ENCODE measurements at regions not wholly inside any gene's neighbourhood (a gene's known extent, or its start where the extent isn't known, plus 50 kb on each side); places are given as distances from the start of the nearest gene placed in this dataset.
"Not testable (repeated sequence)": the region's sequence is repeated elsewhere in the genome, so short reads cannot be mapped to it uniquely, and the experiment has no call there.

GRCh38 chr9:33623658-33624586 is 99.9 kb downstream of the ANKRD18B start:
- peak; percentile 84 for DNase-seq

- DNase-seq = not testable (repeated sequence)
Measured at GRCh38 chr9:33628318-33628717, 104.3 kb downstream of the ANKRD18B start.

DNA sequence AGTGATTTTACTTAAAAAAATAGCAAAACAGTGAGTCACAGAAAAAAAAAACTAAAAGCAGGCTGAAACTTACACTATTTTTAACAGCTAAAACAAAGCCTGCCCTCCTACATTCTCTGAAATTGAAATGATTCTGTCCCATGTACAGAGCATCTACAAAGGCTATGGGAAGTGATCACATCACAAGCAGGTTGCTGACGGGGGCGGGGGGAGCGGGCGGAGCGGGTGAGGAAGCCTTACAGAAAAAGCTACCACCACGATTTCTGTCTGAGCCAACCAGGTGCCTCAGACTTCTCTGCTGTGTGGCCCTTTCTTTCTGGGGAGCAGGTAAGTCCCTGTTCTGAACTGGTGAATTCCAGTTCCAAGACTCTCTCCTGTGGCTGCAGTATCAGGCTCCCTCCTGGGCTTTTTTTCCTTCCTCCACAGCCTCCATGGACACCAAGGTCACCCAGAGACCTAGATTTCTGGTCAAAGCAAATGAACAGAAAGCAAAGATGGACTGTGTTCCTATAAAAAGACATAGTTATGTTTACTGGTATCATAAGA is 104.9 kb downstream of the ANKRD18B start:
- DNase-seq = no peak

GRCh38 chr9:33633636-33634035 is 109.6 kb downstream of the ANKRD18B start:
- no peak for DNase-seq

DNA sequence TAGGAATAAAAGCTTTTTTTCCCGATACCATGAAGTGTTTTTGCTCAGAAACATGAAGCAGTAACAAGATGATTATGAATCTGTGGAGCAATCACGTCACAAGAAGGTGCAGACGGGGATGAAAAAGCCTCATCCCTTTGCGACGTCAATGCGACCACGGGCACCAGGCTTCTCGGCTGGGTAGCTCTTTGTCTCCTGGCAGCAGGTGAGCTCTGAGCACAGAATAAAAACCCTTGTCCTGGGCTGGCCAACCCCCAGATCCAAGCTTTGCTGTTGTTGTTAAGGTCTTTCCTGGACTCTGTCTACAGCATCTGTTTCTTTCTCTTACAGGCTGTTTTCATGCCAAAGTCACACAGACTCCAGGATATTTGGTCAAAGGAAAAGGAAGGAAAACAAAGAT is 113.8 kb downstream of the ANKRD18B start:
- DNase-seq = peak; percentile 62

DNA sequence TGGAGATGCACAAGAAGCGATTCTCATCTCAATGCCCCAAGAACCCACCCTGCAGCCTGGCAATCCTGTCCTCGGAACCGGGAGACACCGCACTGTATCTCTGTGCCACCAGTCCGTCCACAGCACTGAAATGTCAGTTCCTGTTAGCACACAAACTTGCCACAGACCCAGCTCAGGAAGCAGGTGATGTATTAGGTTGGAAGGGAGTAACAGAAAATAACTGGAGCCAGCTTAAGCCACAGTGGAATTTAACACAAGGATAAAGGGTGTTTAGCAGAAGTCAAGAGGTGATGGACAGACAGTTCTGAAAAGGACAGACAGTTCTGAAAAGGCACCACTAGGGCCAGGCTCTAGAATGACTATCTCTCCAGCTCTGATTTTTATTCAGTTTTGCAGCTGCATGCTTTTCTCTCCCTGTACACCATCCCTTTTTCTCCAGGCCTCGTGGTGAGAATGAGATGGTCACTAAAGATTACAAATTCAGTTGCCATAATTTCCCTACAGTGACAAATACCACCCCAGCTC is 114.4 kb downstream of the ANKRD18B start:
- no peak for DNase-seq

DNA sequence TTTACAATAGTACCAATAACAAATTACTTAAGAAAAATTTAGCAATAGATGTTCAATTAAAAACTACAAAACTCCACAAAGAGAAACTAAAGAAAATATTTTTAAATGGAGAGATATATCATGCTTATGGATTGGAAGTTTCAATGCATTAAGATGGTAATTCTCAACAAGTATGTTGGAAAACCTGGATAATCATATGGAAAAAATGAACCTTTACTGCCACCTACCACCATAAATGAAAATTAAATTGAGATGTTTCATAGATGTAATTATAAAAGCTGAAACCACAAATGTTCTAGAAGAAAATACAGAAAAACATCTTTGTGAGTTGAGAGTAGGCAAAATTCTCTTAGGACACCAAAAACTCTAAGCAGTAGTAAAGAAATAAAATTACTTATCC is 121.7 kb downstream of the ANKRD18B start:
- no peak for DNase-seq

- no peak for DNase-seq
Measured at GRCh38 chr9:33649463-33649862, 125.4 kb downstream of the ANKRD18B start.

DNA sequence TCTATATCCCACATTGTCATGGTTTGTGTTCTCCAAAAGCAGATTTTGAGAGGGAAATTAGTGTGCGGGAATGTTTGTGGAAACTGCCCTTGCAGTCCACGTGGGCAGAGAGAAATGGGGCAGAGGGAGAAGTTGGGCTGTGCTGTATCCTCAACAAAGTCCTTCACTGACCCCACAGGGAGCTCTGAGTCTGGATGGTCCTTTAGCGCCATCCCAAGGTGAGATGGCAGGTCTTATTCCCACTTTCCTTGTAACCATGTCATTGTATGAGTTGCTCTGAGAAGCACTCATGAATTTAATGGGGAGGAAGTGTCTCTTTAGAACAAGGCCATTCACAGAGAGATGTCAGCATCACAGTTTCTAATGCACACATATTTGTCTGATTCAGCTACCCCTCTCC is 127.1 kb downstream of the ANKRD18B start:
- no peak for DNase-seq

- DNase-seq = no peak
Measured at GRCh38 chr9:33659921-33660320, 135.4 kb upstream of the PRSS3 start.

DNA sequence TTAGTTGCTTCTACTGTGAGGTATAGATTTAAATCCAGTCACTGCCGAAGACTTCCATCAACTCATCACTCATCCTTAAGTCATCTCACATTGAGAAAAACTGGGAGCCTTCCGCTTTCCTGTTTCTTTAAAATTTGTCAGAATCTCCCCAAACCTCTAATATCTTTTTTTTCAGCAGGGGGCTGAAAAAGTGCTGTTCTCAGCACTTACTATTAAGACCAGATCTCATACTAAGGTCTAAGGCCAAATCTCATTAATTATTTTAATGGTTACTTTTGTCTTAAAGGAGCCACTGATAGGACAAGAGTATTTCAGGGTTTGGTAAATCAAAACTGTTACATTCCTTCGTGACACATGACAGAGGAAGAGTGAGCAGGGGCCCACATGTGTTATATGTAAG is 134.6 kb upstream of the PRSS3 start:
- no peak for DNase-seq

- DNase-seq = no peak
Measured at GRCh38 chr9:33661176-33661575, 134.2 kb upstream of the PRSS3 start.

- no peak for DNase-seq
Measured at GRCh38 chr9:33662871-33663270, 132.5 kb upstream of the PRSS3 start.

DNA sequence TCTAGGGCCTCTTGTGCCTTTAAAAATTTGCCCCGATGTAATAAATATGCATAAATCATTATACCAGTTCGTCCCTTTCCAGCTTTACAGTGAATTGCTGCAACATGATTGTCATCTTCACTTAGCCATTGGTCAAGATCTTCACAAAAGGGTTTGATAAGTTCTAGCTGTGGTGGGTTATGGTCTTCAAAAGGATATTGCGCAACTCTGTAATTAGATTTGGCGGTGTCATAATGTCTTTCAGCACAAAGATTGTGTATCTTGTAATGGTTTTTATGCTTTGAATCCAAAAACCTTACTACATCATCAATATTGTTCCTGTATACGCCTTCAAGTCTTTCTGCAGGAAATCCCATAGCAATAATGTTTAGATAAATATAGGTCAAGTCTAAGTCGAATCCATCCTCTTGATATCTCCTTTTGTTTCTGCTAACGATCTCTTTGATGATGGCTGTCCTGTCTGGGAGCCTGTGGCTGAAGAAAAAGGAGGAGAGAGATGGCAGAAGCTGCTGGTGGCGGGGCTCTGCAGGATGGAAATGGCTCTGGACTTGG is 119.1 kb upstream of the PRSS3 start:
- not testable (repeated sequence) for DNase-seq

- peak; percentile 68 for DNase-seq
Measured at GRCh38 chr9:33676746-33677505, 118.4 kb upstream of the PRSS3 start.

DNA sequence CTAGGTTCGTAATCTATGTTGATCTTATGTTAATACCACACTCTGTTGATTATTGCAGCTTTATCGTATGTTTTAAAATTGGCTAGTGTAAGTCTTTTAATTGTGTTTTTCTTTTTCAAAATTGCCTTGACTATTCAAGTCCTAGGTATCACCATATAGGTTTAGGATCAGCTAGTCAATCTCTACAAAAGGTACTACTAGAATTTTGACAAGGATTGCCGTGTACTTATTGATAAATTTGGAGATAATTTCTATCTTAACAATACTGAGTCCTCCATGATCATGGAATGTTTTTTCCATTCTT is 117.9 kb upstream of the PRSS3 start:
- DNase-seq = no peak

GRCh38 chr9:33677961-33678360 is 117.4 kb upstream of the PRSS3 start:
- no peak for DNase-seq

GRCh38 chr9:33682551-33682950 is 112.8 kb upstream of the PRSS3 start:
- DNase-seq = no peak

DNA sequence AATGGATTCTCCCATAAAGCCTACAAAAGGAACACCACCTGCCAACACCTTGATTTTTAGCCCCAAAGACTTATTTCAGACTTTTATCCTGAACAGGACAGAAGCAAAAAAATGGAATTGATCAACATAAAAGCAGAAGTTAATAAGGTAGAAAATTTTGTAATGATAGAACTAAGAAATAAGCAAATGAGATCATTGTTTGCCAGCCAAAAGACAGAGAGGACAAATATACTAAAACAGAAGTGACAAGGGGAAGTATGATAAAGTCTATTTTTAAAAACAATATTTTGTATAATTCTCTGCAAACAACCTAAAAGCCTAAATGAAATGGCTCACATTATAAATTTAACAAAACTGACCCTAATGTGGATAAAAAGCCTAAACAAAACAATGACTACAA is 110.5 kb upstream of the PRSS3 start:
- no peak for DNase-seq

- DNase-seq = peak; percentile 40
Measured at GRCh38 chr9:33686942-33687341, 108.4 kb upstream of the PRSS3 start.

GRCh38 chr9:33687779-33688178 is 107.6 kb upstream of the PRSS3 start:
- DNase-seq = peak; percentile 30

- DNase-seq = peak; percentile 46
Measured at GRCh38 chr9:33690143-33690933, 105.0 kb upstream of the PRSS3 start.

DNA sequence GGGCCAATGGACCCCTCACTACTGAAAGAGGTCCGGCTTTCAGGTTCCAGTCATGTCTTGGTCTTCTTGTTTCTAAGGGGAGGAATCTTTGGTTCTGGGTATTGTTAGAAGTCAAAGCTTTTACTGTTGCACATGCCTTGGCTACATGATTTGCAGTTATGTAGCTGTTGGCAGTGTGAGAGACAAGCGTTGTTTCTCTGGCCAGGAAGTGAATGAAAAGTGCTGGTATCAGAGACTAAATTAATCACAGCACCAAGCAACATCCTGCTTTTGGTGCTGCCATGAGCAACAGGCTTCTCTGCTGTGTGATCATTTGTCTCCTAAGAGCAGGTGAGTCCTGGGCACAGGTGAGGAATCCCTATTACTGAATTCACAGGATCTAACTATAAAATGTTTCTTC is 100.1 kb upstream of the PRSS3 start:
- DNase-seq = no peak
